ENCODE measurements at regions not wholly inside any gene's neighbourhood (a gene's known extent, or its start where the extent isn't known, plus 50 kb on each side); places are given as distances from the start of the nearest gene placed in this dataset.

GRCh38 chr9:120080849-120081248 lies 499.1 kb downstream of the CDK5RAP2 start:
- no peak overlapping the region for H3K4me3 ChIP-seq (replicated peaks in 1 of 3; ENCODE audit: insufficient read depth in 1 of 3, low read depth in 1 of 3, low read length in 3 of 3)
- intact Hi-C loops (cut with micrococcal nuclease), result no loop called here
- H3K79me2 ChIP-seq (ENCODE audit: control insufficient read depth, insufficient read depth, low read length), result no peaks in the 10 kb centered on the region
- no peaks in the 10 kb centered on the region for H3K9me1 ChIP-seq (replicated peaks; ENCODE audit: control insufficient read depth, extremely low read depth, insufficient read depth, low read length)
- no peaks in the 10 kb centered on the region for H4K20me1 ChIP-seq (replicated peaks; ENCODE audit: control insufficient read depth, extremely low read depth, insufficient read depth, low read length)
- H3K36me3 ChIP-seq (ENCODE audit: control insufficient read depth in 2 of 2, extremely low read depth in 1 of 2, insufficient read depth in 2 of 2, low read length in 2 of 2), result no peaks in the 10 kb centered on the region
- H2AFZ ChIP-seq (ENCODE audit: low read depth, low read length), result no peak overlapping the region
- H3K9me3 ChIP-seq (replicated peaks; ENCODE audit: control insufficient read depth, insufficient read depth, low read length), result no peaks in the 10 kb centered on the region
- no peak for TF ChIP-seq JUN (IDR thresholded peaks at IDR 0.05; ENCODE audit: borderline replicate concordance, insufficient read depth, insufficient read length, low read depth)
- TF ChIP-seq GATA2 (IDR thresholded peaks at IDR 0.05; ENCODE audit: insufficient read depth, insufficient read length, low read depth, low read length), result no peak
- no peak for TF ChIP-seq POLR2AphosphoS5 (IDR thresholded peaks at IDR 0.05; ENCODE audit: insufficient read depth, low read depth, low read length)
- no peak for TF ChIP-seq MYC (IDR thresholded peaks at IDR 0.05; ENCODE audit: low read depth, low read length)
- TF ChIP-seq MAX (IDR thresholded peaks at IDR 0.05; ENCODE audit: insufficient read depth, insufficient read length), result no peak
- H3K9ac ChIP-seq (replicated peaks; ENCODE audit: extremely low read depth, insufficient read depth, low read length), result no peak overlapping the region
- ChIA-PET POLR2A (no interaction called here), CTCF (no interaction called here)
- no peak overlapping the region for H3K27ac ChIP-seq (ENCODE audit: insufficient read depth, low read depth, low read length)
- no peaks in the 10 kb centered on the region for H3K27me3 ChIP-seq (ENCODE audit: control insufficient read depth in 2 of 2, insufficient read depth in 2 of 2, low read length in 2 of 2)
- no peak for DNase-seq (ENCODE audit: low read depth, low spot score)
- dilution Hi-C loops (cut with MboI; ENCODE audit: extremely low pct_ligation_motif_present, low sequenced_read_pairs), result no loop called here
- no peak for FAIRE-seq
- no TSS peak for BruUV-seq (replicated peaks)
- H3K4me2 ChIP-seq (ENCODE audit: insufficient read depth, low read length), result no peak overlapping the region
- no peaks in the 10 kb centered on the region for H3K4me1 ChIP-seq (ENCODE audit: control insufficient read depth, extremely low read depth, insufficient read depth, low read length)

GRCh38 chr9:120078112-120078511 lies 501.9 kb downstream of the CDK5RAP2 start:
- Histone ChIP-seq H3K4me2 (ENCODE audit: insufficient read depth, low read length) (no peak overlapping the region), H3K79me2 (ENCODE audit: control insufficient read depth, insufficient read depth, low read length) (no peaks in the 10 kb centered on the region), H3K36me3 (ENCODE audit: control insufficient read depth in 2 of 2, extremely low read depth in 1 of 2, insufficient read depth in 2 of 2, low read length in 2 of 2) (no peaks in the 10 kb centered on the region), H3K27me3 (ENCODE audit: control insufficient read depth in 2 of 2, insufficient read depth in 2 of 2, low read length in 2 of 2) (no peaks in the 10 kb centered on the region), H3K9ac (replicated peaks; ENCODE audit: extremely low read depth, insufficient read depth, low read length) (no peak overlapping the region), H3K9me1 (replicated peaks; ENCODE audit: control insufficient read depth, extremely low read depth, insufficient read depth, low read length) (no peaks in the 10 kb centered on the region), H3K4me3 (replicated peaks in 1 of 3; ENCODE audit: insufficient read depth in 1 of 3, low read depth in 1 of 3, low read length in 3 of 3) (no peak overlapping the region), H3K9me3 (replicated peaks; ENCODE audit: control insufficient read depth, insufficient read depth, low read length) (no peaks in the 10 kb centered on the region), H3K27ac (ENCODE audit: insufficient read depth, low read depth, low read length) (no peak overlapping the region), H2AFZ (ENCODE audit: low read depth, low read length) (no peak overlapping the region), H3K4me1 (ENCODE audit: control insufficient read depth, extremely low read depth, insufficient read depth, low read length) (no peaks in the 10 kb centered on the region), H4K20me1 (replicated peaks; ENCODE audit: control insufficient read depth, extremely low read depth, insufficient read depth, low read length) (no peaks in the 10 kb centered on the region)
- no peak for FAIRE-seq
- dilution Hi-C loops (cut with MboI; ENCODE audit: extremely low pct_ligation_motif_present, low sequenced_read_pairs) (no loop called here), intact Hi-C loops (cut with micrococcal nuclease) (no loop called here)
- no TSS peak for BruUV-seq (replicated peaks)
- ChIA-PET POLR2A (no interaction called here), CTCF (no interaction called here)
- TF ChIP-seq MYC (IDR thresholded peaks at IDR 0.05; ENCODE audit: low read depth, low read length) (no peak), EZH2 (IDR thresholded peaks at IDR 0.05; ENCODE audit: borderline replicate concordance, low read depth, low read length, severe bottlenecking) (no peak), POLR2A (IDR thresholded peaks at IDR 0.05; ENCODE audit: low read depth, low read length) (no peak), FOS (IDR thresholded peaks at IDR 0.05; ENCODE audit: borderline replicate concordance, insufficient read depth, low read length) (no peak), MAX (IDR thresholded peaks at IDR 0.05; ENCODE audit: insufficient read depth, insufficient read length) (no peak), POLR2AphosphoS5 (IDR thresholded peaks at IDR 0.05; ENCODE audit: insufficient read depth, low read depth, low read length) (no peak), GATA2 (IDR thresholded peaks at IDR 0.05; ENCODE audit: insufficient read depth, insufficient read length, low read depth, low read length) (no peak), JUN (IDR thresholded peaks at IDR 0.05; ENCODE audit: borderline replicate concordance, insufficient read depth, insufficient read length, low read depth) (no peak)
- no peak for DNase-seq (ENCODE audit: low read depth, low spot score)

Measured in endothelial cell of umbilical vein (primary cell).